ENCODE measurements at regions not wholly inside any gene's neighbourhood (a gene's known extent, or its start where the extent isn't known, plus 50 kb on each side); places are given as distances from the start of the nearest gene placed in this dataset.

- TF ChIP-seq CTCF (IDR thresholded peaks at IDR 0.05; ENCODE audit: low read depth, low read length, missing input control), result no peak
- TF ChIP-seq MAX (IDR thresholded peaks at IDR 0.05), result no peak
- TF ChIP-seq RXRA (IDR thresholded peaks at IDR 0.05), result no peak
- TF ChIP-seq FOXA2 (IDR thresholded peaks at IDR 0.05), result no peak
- TF ChIP-seq YY1 (IDR thresholded peaks at IDR 0.05), result no peak
- no peak for TF ChIP-seq HNF4A (conservative IDR thresholded peaks at IDR 0.05)
- no peak for TF ChIP-seq ATF3 (IDR thresholded peaks at IDR 0.05)
Measured at GRCh38 chr16:60818465-60818864, 1217.8 kb downstream of the CDH8 start.

Measured in liver (tissue), 3 donors.